Natural killer cell (primary cell): ENCODE measurements at regions not wholly inside any gene's neighbourhood (a gene's known extent, or its start where the extent isn't known, plus 50 kb on each side); places are given as distances from the start of the nearest gene placed in this dataset.

ENCODE experiments used
- ATAC-seq, 3 donors: fragments of 150-1000 bp in 2 of 3; fragments of 200-7000 bp in 1 of 3; cut with Tn5 transposase; 1 replicate in 1 of 3; 2 replicates in 2 of 3; pipeline ENCODE4 v1.10.0; 2021; ENCODE audit warnings: mild to moderate bottlenecking in 2 of 3, moderate library complexity in 2 of 3
- DNase-seq, 2 donors: peaks; one replicate each; pipeline versions ENCODE4 v3.0.0 to v3.0.0-alpha.2; 2013 to 2021; ENCODE audit warnings: mixed read lengths in 1 of 2
- H3K27ac ChIP-seq: one replicate; pipeline ENCODE4 v1.5.1; 2013; ENCODE audit warnings: mild to moderate bottlenecking, low read length
- H3K27me3 ChIP-seq: one replicate; pipeline ENCODE4 v1.6.1; 2013; ENCODE audit warnings: low read length; ENCODE audit not compliant: control insufficient read depth, insufficient read depth
- H3K36me3 ChIP-seq: one replicate; pipeline ENCODE4 v1.6.1; 2013; ENCODE audit warnings: low read length; ENCODE audit not compliant: control insufficient read depth, insufficient read depth
- H3K4me1 ChIP-seq: one replicate; pipeline ENCODE4 v1.6.1; 2013; ENCODE audit warnings: low read length; ENCODE audit not compliant: control insufficient read depth, insufficient read depth
- H3K4me3 ChIP-seq: one replicate; pipeline ENCODE4 v1.5.1; 2013; ENCODE audit warnings: low read length
- H3K9me3 ChIP-seq: one replicate; pipeline ENCODE4 v1.6.1; 2013; ENCODE audit warnings: low read length; ENCODE audit not compliant: control insufficient read depth, insufficient read depth
- H3K27ac Mint-ChIP-seq, 2 donors: one replicate each; pipeline ENCODE4 v1.8.0; 2022; ENCODE audit warnings: mild to moderate bottlenecking in 2 of 2, mixed read lengths in 2 of 2, moderate library complexity in 1 of 2
- H3K27me3 Mint-ChIP-seq, 2 donors: one replicate each; pipeline ENCODE4 v1.8.0; 2022; ENCODE audit warnings: low read depth in 2 of 2, mixed read lengths in 2 of 2
- H3K36me3 Mint-ChIP-seq: one replicate; pipeline ENCODE4 v1.8.0; 2022; ENCODE audit warnings: mixed read lengths
- H3K4me1 Mint-ChIP-seq, 2 donors: one replicate each; pipeline ENCODE4 v1.8.0; 2022; ENCODE audit warnings: mixed read lengths in 2 of 2
- H3K4me3 Mint-ChIP-seq: one replicate; pipeline ENCODE4 v1.8.0; 2022; ENCODE audit warnings: mild to moderate bottlenecking, moderate library complexity, mixed read lengths
- H3K9me3 Mint-ChIP-seq, 2 donors: one replicate each; pipeline ENCODE4 v1.8.0; 2022; ENCODE audit warnings: mixed read lengths in 2 of 2
- CTCF ChIP-seq: fragments of 200-600 bp; IDR thresholded peaks from one replicate; pipeline ENCODE4 v1.8.0; 2022; ENCODE audit warnings: antibody characterized with exemption
- WGBS: methylation state at CpG from one replicate; pipeline ENCODE4 v1.1.7; 2013; ENCODE audit warnings: missing lambda C conversion rate; ENCODE audit not compliant: insufficient coverage; 5-methylcytosine and 5-hydroxymethylcytosine counted together
- intact Hi-C: fragments of 100-400 bp; cut with micrococcal nuclease; formaldehyde crosslinking; loops from one replicate; pipeline ENCODE4 v1.14.2; 2022

GRCh38 chr1:38198621-38199020 is 152.0 kb upstream of the POU3F1 start:
- Histone ChIP-seq H3K9me3 (peaks cover 4% of the 10 kb centered on the region), H3K4me3 (no peak overlapping the region), H3K36me3 (no peaks in the 10 kb centered on the region), H3K27me3 (no peaks in the 10 kb centered on the region), H3K27ac (no peak overlapping the region), H3K4me1 (no peaks in the 10 kb centered on the region)
- no peak overlapping the region for H3K4me3 Mint-ChIP-seq
- WGBS: 73% methylated on average over 2 of the region's 2 CpGs
- peaks cover 0 to 11% of the 10 kb centered on the region in 2 donors for H3K27me3 Mint-ChIP-seq
- TF ChIP-seq CTCF: no peak
- DNase-seq (no peak), ATAC-seq (no peak)
- intact Hi-C loops: no loop called here
- no peaks in the 10 kb centered on the region for H3K4me1 Mint-ChIP-seq
- H3K36me3 Mint-ChIP-seq: no peaks in the 10 kb centered on the region
- no peak overlapping the region for H3K27ac Mint-ChIP-seq
- no peaks in the 10 kb centered on the region for H3K9me3 Mint-ChIP-seq

- no peaks in the 10 kb centered on the region for H3K27me3 ChIP-seq
- DNase-seq (no peak), ATAC-seq (no peak)
- Mint-ChIP-seq H3K36me3 (no peaks in the 10 kb centered on the region), H3K27me3 (peaks cover under 1 to 16% of the 10 kb centered on the region in 2 donors), H3K4me1 (no peaks in the 10 kb centered on the region), H3K4me3 (no peak overlapping the region), H3K9me3 (no peaks in the 10 kb centered on the region), H3K27ac (no peak overlapping the region)
- no peak overlapping the region for H3K4me3 ChIP-seq
- no peak for TF ChIP-seq CTCF
- H3K4me1 ChIP-seq: no peaks in the 10 kb centered on the region
- H3K27ac ChIP-seq: no peak overlapping the region
- peaks cover 4% of the 10 kb centered on the region for H3K9me3 ChIP-seq
- WGBS: 83% methylated on average over 6 of the region's 6 CpGs
- intact Hi-C loops: no loop called here
- H3K36me3 ChIP-seq: no peaks in the 10 kb centered on the region
Measured at GRCh38 chr1:38198099-38198498, 151.5 kb upstream of the POU3F1 start.

GRCh38 chr1:38197312-38198061 is 150.9 kb upstream of the POU3F1 start:
- no peaks in the 10 kb centered on the region for H3K9me3 Mint-ChIP-seq
- ATAC-seq: no peak
- no peak for TF ChIP-seq CTCF
- Histone ChIP-seq H3K36me3 (no peaks in the 10 kb centered on the region), H3K4me3 (no peak overlapping the region), H3K9me3 (peaks cover 4% of the 10 kb centered on the region), H3K4me1 (no peaks in the 10 kb centered on the region), H3K27me3 (no peaks in the 10 kb centered on the region), H3K27ac (no peak overlapping the region)
- intact Hi-C loops: no loop called here
- no peak overlapping the region for H3K27ac Mint-ChIP-seq
- 80% methylated on average over 14 of the region's 14 CpGs for WGBS
- no peaks in the 10 kb centered on the region for H3K4me1 Mint-ChIP-seq
- no peaks in the 10 kb centered on the region for H3K36me3 Mint-ChIP-seq
- peaks cover 7 to 21% of the 10 kb centered on the region in 2 donors for H3K27me3 Mint-ChIP-seq
- no peak overlapping the region for H3K4me3 Mint-ChIP-seq
- DNase-seq: no peak

- intact Hi-C loops: no loop called here
- Mint-ChIP-seq H3K4me3 (no peak overlapping the region), H3K27me3 (peaks cover 18 to 41% of the 10 kb centered on the region in 2 donors)
Measured at GRCh38 chr1:38194472-38194871, 147.9 kb upstream of the POU3F1 start.

More at GRCh38 chr1:38194472-38194871, 147.9 kb upstream of the POU3F1 start:
- Mint-ChIP-seq H3K4me1 (no peaks in the 10 kb centered on the region), H3K27ac (no peak overlapping the region), H3K36me3 (no peaks in the 10 kb centered on the region), H3K9me3 (no peaks in the 10 kb centered on the region)
- Histone ChIP-seq H3K27me3 (peaks cover 3% of the 10 kb centered on the region), H3K27ac (no peak overlapping the region), H3K36me3 (no peaks in the 10 kb centered on the region), H3K4me1 (no peaks in the 10 kb centered on the region), H3K9me3 (no peaks in the 10 kb centered on the region), H3K4me3 (no peak overlapping the region)
- WGBS: 87% methylated on average over 6 of the region's 6 CpGs
- TF ChIP-seq CTCF: no peak
- DNase-seq (no peak), ATAC-seq (no peak)
